HG03108 (cell line): ENCODE measurements at regions not wholly inside any gene's neighbourhood (a gene's known extent, or its start where the extent isn't known, plus 50 kb on each side); places are given as distances from the start of the nearest gene placed in this dataset.
"Not testable (repeated sequence)": the region's sequence is repeated elsewhere in the genome, so short reads cannot be mapped to it uniquely, and the experiment has no call there.

Experiments used
- ATAC-seq: cut with Tn5 transposase; IDR thresholded peaks from one replicate; pipeline ENCODE4 v1.9.1; 2021; ENCODE audit warnings: moderate library complexity; ENCODE audit not compliant: unreplicated experiment

DNA sequence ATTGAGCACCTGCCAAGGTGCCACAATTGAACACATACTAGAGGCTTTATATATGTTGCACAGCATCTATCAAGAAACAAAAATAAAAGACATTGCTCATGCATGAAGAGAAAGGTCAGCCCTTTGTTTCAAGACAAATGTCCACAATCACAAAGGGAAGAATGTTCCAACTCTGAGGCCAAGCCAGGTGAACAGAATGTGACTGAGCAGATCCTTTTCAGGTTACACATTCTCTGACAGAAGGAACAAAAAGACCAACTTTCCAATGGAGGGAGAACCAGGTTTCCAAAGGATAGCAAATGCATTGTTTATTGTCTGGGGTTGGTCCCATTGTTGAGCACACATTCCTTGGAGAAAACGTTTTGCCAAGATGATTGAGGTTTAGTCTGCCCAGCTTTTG lies 50.2 kb upstream of the FAM174B start:
- no peak for ATAC-seq

DNA sequence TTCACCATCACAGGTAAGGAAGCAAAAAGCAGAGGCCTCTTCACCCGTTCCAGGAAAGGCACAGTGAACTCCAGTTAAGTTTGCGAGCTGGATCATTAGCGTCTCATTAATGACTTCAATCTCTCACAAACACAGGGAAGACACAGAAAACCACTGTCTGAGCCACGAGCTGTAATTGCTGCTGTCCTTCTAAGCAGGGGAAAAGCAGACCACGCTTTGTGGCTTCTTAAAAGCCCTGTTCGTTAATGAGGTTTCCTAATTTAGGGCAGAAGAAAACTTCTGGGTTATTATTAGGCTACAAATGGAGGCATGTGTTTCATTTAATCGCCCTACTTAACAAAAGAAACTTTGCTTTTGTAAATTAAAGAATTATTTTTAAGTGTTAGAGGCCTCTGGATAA lies 50.6 kb upstream of the FAM174B start:
- ATAC-seq, result no peak

DNA sequence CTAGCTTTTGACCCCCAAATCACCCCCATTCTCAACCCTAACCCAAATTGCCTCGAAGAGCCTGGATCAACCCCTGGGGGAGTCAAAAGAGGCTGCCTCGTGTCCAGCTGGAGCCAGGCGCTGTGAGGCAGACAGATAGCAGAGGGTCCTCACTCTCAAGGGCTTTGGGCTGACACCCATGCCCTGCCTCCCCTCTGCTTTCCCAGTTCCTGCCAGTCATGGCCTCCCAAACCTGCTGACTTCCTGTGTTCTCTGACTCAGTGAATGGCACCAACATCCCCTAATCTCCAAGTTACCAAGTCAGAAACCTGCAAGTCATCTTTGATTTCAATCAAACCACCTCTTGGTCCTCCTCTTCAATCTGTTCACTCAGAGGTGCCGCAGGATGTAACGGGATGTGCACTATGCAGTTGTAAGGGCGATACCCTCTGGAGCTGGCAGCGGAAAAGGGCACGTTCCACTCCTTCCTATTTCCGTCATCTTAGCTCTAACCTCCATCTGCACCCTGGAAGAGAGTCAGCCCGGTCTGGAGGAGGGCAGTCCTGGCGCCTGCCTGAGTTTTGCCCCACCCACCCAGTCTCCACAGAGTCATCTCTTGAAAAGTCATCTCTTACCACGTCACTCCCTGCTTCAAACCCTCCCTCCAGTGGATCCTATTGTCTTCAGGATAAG lies 52.4 kb upstream of the FAM174B start:
- no peak for ATAC-seq

DNA sequence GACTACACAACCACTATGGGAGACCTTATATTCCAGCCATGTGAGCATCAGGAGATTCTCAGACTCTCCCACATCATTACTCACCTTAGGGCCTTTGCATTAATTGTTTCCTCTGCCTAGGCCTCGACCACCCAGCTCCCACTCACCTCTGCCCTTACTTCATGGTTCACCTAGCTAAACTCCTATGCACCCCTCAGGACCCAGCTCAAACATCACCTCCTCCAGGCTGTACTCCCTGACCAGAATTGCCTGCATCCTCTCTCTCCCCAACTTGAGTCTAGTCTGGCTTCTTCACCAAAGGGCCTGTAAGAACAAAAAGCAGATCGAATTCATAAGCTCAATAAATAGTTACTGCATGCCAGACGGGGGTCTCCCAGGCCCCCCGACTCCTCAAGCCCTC lies 53.1 kb upstream of the FAM174B start:
- ATAC-seq, result no peak

DNA sequence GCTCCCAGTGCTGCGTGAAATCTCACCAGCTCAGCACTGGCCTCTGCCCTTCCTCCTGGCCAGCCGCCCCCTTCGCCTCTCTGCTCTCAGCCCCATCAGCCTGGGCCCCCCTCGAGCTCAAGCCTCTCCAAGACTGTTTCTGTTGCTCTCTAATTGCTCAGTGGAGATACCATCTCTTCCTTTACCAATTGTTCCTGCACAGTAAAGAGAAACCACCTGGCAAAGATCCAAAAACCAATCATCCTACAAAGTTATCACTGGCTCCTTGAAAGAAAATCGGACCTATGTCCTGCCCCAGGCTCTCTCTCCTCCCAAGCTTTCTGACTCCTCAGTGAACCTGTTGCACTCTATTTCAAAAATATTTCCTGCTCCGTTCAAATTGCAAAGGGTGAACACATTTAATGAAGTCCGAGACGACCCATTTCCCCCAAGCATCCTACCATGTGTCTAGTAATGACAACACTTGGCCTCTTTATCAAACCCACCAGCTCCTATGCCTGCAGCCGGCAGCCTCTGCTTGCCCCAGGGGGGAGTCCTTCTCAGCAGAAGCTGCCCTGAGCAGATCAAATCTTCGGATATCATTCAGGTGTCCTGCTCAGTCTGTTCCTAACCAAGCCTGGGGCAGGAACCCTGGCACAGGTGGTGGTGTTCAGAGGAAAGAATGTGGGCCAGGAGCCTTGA lies 53.7 kb upstream of the FAM174B start:
- no peak for ATAC-seq

DNA sequence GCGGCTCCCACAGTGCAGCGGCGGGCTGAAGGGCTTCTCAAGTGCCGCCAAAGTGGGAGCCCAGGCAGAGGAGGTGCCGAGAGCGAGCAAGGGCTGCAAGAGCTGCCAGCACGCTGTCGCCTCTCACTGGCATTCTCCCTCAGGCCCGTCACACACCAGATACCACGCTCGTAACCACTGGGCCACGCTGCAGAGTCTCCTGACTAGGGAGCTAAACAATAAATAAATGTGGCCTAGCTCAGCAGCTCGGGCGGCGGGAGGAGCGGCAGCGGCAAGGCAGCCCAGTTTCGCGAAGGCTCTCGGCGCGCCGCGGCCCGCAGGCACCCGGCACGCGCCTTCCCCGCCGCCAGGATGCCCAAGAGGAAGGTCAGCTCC lies 55.9 kb upstream of the FAM174B start:
- no peak for ATAC-seq

DNA sequence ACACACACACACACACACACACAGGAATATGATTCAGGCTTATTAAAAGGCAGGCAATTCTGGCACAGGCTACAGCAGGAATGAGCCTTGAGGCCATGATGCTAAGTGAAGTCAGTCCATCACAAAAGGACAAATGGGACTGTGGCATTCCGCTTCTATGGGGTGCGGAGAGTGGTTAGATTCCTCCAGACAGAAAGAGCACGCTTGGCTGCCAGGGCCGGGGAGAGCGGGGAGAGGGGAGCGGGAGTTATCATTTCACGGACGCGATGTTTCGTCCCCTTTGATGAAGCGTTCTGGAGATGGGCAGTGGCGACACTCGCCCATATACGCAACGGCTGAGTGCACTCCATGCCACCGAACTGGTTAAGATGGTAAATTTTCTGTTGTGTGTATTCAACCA lies 58.5 kb upstream of the FAM174B start:
- ATAC-seq, result peak; percentile 20

DNA sequence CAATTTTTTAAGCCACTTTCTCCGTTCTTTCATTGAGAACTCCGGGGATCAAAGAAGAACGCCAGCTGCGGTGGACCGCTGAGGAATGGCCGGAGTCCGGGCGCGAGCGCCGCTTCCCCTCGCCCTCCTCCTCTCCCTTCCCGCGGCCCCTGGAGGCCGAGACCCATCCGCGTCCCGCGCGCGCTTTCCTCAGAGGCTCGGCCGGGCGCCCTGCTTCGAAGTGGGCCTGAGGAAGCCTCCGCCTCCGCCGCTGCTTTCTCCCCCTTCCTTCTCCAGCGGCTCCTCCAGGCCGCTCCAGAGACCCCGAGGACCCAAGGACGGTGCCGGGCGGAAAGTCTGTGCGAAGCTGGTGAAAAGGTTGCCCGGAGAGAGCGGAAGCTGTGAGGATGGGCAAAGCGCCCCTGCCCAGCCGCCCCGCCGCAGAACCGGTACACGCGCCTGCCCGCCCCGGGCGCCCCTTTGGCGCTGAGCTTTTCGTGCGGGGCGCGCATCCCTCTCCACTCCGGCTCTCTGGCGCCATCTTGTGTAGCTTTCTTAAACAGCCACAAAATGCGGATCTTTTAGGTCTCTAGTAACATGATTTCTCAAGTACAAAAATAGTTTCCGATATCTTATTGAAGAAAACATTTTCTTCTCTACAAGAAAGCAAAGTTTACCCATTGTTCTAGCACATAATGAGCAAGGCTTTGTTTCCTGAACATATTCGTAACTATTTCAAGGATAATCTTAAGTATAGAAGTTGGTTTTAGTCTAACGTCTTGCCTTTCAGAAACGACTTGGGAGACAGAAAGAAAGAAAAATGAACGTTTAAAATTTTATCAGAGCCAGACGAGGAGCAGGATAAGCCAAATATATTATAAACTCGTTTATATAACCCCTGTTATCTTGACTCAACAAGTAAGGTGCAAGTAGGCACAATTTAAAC lies 59.2 kb upstream of the FAM174B start:
- peak; percentile 79 for ATAC-seq

DNA sequence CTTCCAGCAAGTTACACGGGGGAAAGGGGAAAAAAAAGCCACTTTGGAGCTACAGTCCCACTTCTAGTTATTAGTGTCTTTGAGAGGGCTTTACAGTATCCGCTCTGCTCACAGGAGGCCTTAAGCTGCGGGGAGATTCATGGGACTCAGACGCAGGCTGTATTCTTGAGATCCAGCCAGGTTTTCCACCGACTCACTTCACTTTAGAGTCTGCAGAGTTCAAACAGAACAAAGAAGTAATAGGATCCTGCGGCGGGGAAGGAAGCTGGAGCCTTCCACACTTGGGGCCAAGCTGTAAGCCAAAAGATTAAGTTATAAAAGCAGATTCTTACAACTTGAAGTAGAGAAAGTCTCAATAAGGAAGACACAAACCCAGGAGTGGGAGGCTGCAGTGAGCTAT lies 60.2 kb upstream of the FAM174B start:
- no peak for ATAC-seq

DNA sequence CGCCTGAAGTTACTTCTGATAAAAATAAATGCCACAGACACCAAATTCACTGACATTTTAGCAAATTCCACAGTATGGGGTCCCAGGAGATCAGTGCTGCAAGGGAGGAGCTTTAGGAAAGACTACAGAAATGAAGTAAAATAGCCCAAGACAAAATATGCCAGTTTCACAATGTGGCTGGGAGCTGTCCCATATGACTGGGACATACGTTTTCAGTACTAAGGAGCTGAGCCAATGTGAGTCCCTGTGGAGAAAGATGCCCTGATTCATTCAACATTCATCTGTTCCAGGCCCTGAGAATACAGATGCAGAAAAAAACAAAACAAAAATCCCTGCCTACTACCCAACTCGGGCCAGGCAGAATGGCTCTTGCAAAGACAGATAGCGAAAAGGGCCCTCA lies 63.4 kb upstream of the FAM174B start:
- ATAC-seq, result no peak

DNA sequence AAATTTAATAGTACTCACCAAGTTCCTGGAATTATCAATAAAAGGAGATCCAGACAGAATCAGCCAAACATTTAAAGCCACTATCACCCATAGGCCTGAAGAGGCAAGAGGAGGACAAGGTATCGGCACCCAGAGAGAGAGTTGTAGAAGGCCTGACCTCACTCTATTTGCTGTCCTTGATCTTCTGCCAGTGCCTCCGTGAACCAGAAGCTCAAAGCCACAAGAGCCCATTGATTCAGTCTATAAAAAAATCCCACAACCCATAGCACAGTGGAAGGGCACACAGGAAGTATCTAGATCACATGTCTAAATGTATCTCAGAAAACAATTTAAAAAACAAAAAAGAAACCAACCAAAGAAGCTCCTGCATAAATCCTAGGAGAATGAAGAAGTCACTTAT lies 68.6 kb upstream of the FAM174B start:
- ATAC-seq, result no peak

DNA sequence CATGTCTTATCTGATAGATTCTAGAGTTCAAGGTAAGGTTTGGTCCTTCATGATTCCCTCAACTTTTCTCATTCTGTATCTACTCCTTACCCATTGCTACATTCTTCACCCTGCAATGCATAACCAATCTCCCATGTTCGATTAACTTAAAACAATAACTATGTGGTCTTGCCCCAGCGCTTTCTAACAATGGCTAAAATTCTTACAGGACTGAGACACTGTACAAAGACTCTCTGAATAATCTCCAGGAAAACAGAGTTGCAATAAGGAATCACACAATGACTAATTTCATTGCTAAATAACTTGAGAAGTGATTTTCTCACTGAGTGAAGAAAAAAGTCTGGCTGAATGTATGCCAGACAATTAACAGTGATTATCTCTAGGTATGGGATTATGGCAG lies 69.6 kb upstream of the FAM174B start:
- no peak for ATAC-seq

DNA sequence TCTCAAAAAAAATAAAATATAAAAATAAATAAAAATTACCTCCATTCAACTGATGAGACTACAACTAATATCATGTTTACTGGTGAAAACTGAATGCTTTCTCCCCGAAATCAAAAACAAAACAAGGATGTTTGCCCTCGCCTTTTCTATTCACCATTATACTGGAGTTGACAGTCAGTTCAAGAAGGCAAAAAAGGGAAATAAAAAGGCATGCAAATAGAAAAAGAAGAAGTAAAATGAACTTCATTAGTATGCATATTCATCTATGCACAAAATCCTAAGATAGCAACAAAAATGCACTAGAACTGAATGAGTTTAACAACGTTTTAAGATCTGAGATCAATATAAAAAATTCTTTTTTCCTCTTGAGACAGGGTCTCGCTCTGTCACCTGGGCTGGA lies 72.7 kb upstream of the FAM174B start:
- ATAC-seq, result no peak

DNA sequence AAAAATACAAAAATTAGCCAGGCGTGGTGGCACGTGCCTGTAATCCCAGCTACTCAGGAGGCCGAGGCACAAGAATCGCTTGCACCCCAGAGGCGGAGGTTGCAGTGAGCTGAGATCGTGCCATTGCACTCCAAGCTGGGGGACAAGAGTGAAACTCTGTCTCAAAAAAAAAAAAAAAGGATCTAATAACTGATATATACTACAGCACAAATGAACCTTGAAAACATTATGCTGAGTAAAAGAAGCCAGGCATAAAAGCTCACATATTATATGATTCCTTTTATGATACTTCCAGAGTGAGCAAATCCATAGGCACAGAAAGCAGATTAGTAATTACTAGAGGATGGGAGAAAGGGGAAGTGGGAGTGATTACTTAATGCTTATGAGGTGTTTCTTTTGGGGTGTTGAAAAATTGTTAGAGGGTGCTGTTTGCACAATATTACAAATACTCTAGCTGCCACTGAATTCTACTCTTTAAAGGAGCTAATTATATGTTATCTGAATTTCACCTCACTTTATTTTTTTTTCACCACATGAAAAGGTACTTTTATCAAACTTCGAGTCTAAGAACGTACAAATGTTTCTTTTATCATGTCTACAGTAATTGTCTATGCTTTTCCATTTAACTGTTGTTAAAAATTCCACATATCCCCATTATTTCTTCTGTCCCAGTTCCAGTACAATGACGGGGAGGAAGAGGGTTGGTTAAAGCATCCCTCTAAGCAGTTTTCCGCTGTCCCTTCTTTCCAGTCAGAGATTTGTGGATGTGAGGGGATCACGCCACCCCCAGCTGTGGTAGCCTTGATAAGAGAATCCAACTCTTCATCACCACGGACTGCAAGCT lies 77.7 kb upstream of the FAM174B start:
- no peak for ATAC-seq

DNA sequence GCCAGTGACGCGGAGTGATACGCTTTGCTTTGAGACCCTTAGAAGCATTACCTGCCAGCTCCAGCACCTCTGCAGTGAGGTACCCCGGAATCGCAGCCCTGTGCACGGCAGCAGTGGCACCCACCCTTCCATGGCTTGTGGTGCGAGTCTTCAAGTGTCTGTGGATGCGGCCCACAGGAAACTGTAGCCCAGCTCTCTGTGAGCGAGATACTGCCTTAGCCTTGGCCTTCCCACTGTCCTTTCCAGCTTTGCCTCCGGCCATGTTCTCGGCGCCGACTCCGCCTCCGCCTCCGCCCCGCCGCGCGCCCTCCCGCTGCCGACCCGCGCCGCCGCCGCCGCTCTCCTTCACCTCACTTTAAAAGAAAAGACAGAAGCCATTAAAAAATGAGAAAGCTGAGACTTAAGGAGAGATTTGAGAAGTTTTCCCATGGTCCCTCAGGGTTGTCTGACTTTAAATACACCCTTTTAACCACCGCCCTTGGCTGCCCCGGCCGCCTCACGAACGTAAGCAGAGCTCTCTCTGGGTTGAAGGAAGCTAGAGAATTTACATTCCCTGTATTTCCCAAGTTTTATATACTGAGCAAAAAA lies 78.5 kb upstream of the FAM174B start:
- ATAC-seq, result no peak

DNA sequence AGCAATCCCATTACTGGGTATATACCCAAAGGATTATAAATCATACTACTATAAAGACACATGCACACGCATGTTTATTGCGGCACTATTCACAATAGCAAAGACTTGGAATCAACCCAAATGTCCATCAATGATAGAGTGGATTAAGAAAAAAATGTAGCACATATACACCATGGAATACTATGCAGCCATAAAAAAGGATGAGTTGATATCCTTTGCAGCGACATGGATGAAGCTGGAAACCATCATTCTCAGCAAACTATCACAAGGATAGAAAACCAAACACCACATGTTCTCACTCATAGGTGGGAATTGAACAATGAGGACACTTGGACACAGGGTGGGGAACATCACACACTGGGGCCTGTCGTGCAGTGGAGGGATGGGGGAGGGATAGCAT lies 83.7 kb upstream of the FAM174B start:
- not testable (repeated sequence) for ATAC-seq

DNA sequence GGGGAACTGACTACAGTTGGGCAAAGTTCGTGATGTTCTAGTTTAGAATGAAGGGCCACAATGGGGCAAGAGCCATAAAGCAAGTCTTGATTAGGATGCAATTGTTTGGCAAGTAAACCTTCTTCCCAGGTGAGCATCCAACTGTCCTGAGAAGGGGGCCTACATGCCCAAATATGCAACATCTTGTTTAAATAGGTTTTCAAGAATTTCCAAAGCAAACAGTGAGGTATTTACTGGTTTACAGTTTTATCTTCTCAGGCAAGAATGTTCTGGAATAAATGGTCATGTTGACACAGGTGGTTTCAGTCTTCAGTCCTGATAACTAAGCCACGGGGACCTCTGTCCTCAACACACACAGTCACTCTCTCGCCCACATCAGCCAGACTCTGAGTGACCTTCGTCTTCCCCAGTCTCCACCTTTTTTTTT lies 90.3 kb upstream of the FAM174B start:
- no peak for ATAC-seq

DNA sequence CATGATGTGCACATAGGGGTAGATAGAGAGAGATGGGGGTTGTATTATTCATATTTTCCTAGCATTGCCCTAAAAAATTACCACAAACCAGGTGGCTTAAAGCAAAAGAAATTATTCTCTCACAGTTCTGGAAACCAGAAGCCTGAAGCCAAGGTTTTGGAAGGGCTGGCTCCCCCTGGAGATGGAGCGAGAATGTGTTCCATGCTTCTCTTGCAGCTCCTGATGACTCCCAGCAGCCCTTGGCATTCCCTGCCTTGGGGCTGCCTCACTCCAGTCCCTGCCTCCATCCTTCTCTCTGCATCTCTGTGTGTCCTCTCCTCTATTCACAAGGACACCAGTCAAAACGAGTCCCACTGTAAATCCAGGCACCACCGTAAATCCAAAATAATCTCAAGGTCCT lies 91.5 kb upstream of the FAM174B start:
- ATAC-seq, result no peak

DNA sequence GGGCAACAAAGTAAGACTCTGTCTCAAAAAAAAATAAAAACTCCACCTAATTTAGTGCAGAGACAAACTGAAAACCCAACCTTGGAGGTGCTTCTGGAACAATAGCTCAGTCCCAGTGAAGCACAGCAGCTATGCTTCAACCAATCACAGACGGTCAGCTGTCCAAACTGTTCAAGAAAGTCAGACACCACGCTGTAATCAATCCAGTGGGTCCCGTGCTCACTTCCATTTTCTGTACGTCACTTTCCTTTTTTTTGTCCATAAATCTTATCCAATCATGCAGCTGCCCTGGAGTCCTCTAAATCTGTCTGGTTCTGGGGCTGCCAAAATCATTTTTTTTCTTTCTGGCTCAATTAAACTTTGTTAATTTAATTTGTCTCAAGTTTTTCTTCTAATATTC lies 93.6 kb upstream of the FAM174B start:
- ATAC-seq, result no peak

DNA sequence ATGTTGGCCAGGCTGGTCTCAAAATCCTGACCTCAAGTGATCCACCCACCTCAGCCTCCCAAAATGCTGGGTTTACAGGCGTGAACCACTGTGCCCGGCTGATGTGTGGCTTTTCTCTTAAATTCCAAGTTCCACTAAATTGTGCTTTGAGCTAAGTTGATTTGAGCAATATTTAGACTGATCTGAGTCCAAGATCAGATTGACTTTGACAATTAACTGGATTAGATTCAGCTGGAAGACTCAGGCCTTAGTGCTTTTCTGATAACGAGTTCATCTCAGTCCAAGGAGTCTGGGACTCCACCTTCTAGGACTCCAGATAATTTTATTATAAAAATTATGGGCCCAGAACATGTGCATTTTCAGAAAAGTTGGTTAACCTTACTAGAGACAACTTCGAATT lies 94.4 kb upstream of the FAM174B start:
- ATAC-seq, result no peak

DNA sequence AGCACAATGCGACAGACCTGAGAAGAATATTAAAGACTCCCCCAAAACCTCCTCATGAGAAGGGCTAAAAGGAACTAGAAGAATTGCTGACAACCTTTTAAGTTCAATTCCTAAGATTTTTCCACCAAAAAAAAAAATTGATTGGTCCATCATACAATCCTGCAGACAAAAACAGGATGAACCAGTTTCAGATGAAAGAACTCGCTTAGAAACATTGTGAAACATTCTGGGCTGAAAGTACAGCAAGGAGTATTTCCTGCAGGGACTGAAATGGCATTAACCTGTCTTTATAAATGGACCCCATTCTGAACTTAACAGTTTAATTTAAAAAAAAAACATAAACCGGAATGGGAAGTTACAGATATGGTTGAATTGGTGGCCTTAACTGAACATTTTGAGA lies 96.0 kb upstream of the FAM174B start:
- ATAC-seq, result no peak
